Activated CD8-positive, alpha-beta memory T cell treated with anti-CD3 and anti-CD28 coated beads, Interleukin-2, amount 50 U/mL, for 48 hours (primary cell): ENCODE measurements at regions not wholly inside any gene's neighbourhood (a gene's known extent, or its start where the extent isn't known, plus 50 kb on each side); places are given as distances from the start of the nearest gene placed in this dataset.

Experiments
- DNase-seq: peaks from one replicate; pipeline ENCODE4 v3.0.0-alpha.2; 2020

DNA sequence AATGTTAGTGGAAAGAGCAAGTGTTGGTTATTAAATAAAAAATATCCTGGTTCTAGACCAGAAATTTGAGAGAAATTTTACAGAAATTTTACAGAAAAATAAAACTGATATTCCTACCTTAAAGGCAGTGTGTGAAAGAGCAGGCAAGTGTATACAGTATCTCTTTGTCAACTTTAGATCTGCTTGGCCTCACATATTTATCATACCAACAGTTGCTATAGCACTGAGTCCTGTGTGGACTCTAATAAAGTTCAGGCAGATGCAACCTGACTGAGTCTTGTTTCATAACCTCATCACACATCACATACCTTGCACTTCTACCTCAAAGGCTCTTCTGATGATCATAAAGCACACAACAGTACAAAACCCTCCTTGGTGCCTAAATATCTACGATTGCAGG is 552.4 kb upstream of the PCDH15 start:
- no peak for DNase-seq

DNA sequence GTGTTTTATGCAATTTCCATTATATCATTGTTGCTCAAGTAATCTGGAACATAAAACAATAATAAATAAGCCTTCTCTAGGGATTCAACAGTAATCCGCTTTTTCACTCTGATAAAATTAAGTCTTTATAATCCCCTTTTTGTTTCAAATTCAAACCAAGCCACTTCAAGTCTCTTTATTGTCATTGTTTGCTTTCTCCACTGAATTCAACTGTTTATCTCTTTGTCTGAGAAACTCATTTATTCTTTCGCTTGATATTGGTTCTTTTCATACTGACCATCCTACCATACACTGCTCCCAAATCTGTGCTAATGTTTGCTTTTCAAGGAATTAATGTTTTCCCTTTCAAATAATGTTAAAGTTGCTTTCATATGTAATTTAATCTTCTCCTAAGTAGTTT is 550.4 kb upstream of the PCDH15 start:
- no peak for DNase-seq

DNA sequence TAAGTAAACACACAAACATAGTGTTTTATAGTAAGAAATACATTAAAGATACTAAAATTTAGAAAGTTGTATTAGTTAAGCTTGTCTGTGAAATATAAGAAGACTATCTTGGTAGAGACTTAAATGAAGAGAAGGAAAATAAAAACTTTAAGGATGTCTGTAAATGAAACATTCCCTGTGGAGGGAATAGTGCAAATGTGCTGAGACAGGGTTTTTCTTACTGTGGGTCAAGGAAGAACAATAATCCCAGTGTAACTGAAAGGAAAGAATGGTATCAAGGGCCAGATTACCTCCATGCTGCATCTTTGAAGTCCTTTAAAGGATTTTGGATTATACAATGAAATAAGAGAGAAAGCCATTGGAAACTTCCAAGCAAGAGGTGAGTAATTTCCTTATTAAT is 547.5 kb upstream of the PCDH15 start:
- no peak for DNase-seq

- DNase-seq, result no peak
These were observed 529.5 kb upstream of the PCDH15 start for GRCh38 chr10:55330486-55330885.

DNA sequence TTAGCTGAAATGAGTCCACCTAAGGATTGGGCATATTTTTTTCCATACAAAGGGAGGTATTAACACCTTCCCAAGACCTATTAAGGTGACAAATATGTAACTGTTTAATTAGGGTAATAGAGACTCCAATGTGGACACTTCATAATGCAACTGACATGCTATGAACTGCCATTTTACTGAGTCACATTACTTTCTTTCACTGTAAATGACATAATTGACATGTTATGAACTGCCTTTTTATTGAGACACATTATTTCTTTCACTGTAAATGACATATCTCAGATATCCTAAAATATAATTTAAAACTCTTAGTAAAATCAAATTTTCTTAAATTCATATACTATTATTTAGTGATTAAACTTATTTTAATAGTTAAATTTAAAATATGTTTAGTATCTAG is 528.8 kb upstream of the PCDH15 start:
- no peak for DNase-seq

GRCh38 chr10:55320187-55320700 is 519.2 kb upstream of the PCDH15 start:
- no peak for DNase-seq

- DNase-seq, result no peak
These were observed 511.0 kb upstream of the PCDH15 start for GRCh38 chr10:55311848-55312635.

DNA sequence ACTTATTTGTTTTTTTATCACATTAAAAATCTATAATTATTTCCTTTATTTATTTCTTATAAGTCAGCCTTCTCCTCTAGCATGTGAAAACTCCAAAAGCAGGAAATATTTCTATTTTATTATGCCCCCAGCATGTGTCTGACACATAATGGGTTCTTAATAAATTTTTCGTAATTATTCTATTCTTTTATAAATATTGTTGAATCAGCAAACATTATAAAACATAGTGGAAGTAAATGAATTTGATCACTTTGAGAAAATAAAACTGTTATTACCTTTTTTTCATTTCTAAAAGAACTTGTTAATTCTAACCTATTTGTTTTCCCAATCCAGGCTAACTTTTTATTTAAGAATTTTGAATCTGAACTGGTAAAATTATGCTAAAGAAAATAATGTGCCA is 509.1 kb upstream of the PCDH15 start:
- no peak for DNase-seq

GRCh38 chr10:55305285-55305684 is 504.3 kb upstream of the PCDH15 start:
- no peak for DNase-seq

GRCh38 chr10:55287346-55287745 is 486.3 kb upstream of the PCDH15 start:
- no peak for DNase-seq

DNA sequence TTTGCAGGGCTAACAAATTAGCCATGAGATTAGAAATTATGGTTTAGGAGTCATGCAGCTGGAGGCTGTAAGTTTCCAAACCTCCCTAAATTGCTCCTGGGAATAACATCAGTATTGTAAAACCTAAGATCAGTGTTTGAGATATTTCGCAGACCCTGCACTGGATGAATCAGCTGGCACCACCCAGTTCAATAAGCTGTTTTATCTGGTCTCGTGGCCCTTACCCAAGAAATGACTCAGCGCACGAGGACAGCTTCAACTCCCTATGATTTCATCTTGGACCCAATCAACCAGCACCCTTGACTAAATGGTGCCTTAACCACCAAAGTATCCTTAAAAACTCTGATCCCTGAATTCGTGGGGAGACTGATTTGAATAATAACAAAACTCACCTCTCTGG is 482.0 kb upstream of the PCDH15 start:
- DNase-seq, result no peak

GRCh38 chr10:55280696-55281095 is 479.7 kb upstream of the PCDH15 start:
- no peak for DNase-seq

DNA sequence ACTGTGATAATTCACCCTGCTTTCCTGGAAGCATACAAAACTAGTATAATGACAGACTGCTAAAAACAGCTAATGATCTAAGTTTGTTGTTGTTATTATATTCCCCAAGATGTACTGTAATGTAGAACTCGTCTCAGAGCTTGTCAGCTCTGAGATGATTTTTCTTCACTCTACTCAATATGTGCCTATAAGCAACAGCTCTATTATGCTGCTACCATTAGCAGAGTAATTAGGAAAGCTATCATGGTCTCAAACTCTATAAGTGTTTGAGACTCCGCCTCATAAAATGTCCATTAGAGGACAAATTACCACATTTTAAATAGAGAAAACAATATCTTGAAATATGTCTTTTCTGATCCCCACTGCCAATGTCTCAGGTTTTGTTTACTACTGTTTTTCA is 476.5 kb upstream of the PCDH15 start:
- no peak for DNase-seq

DNA sequence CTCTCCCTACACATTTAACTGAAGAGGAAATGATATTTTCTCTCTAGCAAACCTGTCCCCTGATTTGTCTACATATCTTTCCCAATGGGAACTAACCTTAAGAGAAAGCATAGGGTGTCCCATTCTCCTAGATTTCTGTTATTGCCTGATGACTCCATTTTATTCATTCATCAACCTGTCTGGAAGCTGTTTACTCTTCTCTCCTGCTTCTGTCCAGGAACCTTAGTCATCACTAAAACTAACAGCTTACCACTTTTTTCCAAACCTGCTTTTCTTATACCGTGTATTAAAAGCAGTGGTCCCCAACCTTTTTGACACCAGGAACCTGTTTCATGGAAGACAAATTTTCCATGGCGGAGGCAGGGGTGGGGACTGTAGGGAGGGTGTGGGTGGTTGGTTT is 473.3 kb upstream of the PCDH15 start:
- DNase-seq, result no peak

- no peak for DNase-seq
These were observed 472.9 kb upstream of the PCDH15 start for GRCh38 chr10:55273946-55274345.

- no peak for DNase-seq
These were observed 471.9 kb upstream of the PCDH15 start for GRCh38 chr10:55272886-55273285.

GRCh38 chr10:55266797-55267196 is 465.8 kb upstream of the PCDH15 start:
- DNase-seq, result no peak

DNA sequence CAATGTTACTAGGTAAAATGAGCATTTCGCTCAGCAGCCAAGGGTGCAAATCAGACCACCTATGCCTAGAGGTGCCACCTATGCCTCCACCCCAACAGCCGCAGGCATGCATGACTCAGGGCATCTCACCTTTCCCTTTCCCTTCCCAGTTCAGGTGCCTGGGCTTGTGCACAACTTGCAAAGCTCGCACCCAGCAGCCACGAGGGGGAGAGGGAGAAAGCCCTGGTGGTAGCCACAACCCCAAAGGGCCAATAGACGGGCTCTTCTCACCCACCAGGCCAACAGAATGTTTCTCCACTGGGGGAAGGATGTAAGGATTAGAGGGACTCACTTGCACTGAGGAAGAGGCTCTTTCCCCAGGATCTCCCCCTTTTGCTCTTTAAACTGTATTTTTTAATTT is 462.3 kb upstream of the PCDH15 start:
- DNase-seq, result no peak

GRCh38 chr10:55242544-55242943 is 441.5 kb upstream of the PCDH15 start:
- no peak for DNase-seq

GRCh38 chr10:55237462-55237861 is 436.4 kb upstream of the PCDH15 start:
- no peak for DNase-seq

DNA sequence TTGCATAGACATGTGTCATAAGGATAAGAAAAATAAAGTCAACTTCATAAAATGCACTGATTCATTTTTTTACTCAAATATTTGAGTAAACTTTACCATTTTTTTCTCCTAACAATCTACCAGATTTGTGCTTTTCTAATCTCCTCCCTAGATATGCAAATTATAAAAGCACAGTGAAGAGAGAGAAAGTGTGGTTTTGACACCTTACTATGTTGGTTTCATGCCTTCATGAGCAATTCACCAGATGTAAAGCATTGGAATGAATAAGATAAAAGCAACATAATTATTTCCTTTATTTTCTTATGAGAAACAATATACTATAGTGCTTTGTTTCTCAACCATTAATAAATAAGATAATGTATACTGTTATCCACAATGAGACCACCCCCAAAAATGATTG is 432.5 kb upstream of the PCDH15 start:
- no peak for DNase-seq

DNA sequence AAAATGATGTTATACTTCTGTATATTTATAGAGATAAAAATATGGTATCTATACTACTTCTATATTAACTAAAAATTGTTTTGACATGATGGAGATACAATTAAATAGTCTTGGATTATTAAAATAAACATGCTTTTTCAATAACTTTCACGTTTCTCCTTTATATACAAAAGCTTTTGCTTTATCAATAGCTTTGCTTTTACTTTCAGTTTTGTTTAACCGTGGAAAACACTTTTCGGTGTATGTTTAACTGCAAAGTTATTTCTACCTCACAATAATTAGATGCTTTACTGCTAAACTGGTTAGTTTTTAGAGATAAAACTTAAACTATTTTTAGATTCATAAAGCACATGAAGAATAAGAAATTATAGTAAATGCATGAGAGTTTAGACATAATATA is 432.1 kb upstream of the PCDH15 start:
- DNase-seq, result no peak

GRCh38 chr10:55232553-55232952 is 431.5 kb upstream of the PCDH15 start:
- no peak for DNase-seq

- no peak for DNase-seq
These were observed 426.9 kb upstream of the PCDH15 start for GRCh38 chr10:55227967-55228366.
